H9 (cell line): ENCODE measurements at regions not wholly inside any gene's neighbourhood (a gene's known extent, or its start where the extent isn't known, plus 50 kb on each side); places are given as distances from the start of the nearest gene placed in this dataset.

Experiments
- DNase-seq: peaks from one replicate; pipeline ENCODE4 v3.0.0-alpha.2; 2017
- H2AFZ ChIP-seq: one replicate; pipeline ENCODE4 v1.6.1; 2013; ENCODE audit warnings: mild to moderate bottlenecking, low read length, control low read depth, moderate library complexity
- H2AK5ac ChIP-seq: 2 replicates; pipeline ENCODE4 v1.6.1; 2013; ENCODE audit warnings: low read length, control low read depth, mixed read lengths; ENCODE audit not compliant: insufficient read length
- H2BK120ac ChIP-seq: one replicate; pipeline ENCODE4 v1.6.1; 2013; ENCODE audit warnings: low read depth, mild to moderate bottlenecking, low read length, control low read depth, inconsistent platforms; ENCODE audit not compliant: poor library complexity, severe bottlenecking
- H2BK12ac ChIP-seq: 2 replicates; pipeline ENCODE4 v1.6.1; 2013; ENCODE audit warnings: low read length, control low read depth, mixed read lengths, low read depth; ENCODE audit not compliant: insufficient read length
- H2BK15ac ChIP-seq: 2 replicates; pipeline ENCODE4 v1.6.1; 2013; ENCODE audit warnings: low read depth, low read length, control low read depth
- H2BK20ac ChIP-seq: one replicate; pipeline ENCODE4 v1.6.1; 2013; ENCODE audit warnings: low read depth, mild to moderate bottlenecking, low read length, control low read depth, inconsistent platforms; ENCODE audit not compliant: poor library complexity, severe bottlenecking
- H2BK5ac ChIP-seq: 2 replicates; pipeline ENCODE4 v1.6.1; 2013; ENCODE audit warnings: low read length, control low read depth, mixed read lengths; ENCODE audit not compliant: insufficient read length
- H3K14ac ChIP-seq: 2 replicates; pipeline ENCODE4 v1.6.1; 2013; ENCODE audit warnings: low read length, control low read depth; ENCODE audit not compliant: insufficient read depth
- H3K18ac ChIP-seq: 2 replicates; pipeline ENCODE4 v1.6.1; 2013; ENCODE audit warnings: low read depth, mild to moderate bottlenecking, mixed read lengths, low read length, control low read depth; ENCODE audit not compliant: insufficient read length
- H3K23ac ChIP-seq: 2 replicates; pipeline ENCODE4 v1.6.1; 2013; ENCODE audit warnings: low read length, control low read depth, mixed read lengths, low read depth; ENCODE audit not compliant: insufficient read length
- H3K23me2 ChIP-seq: 2 replicates; pipeline ENCODE4 v1.6.1; 2013; ENCODE audit warnings: low read depth, mild to moderate bottlenecking, mixed read lengths, low read length, control low read depth; ENCODE audit not compliant: insufficient read length, poor library complexity, severe bottlenecking
- H3K27ac ChIP-seq: 2 replicates; pipeline ENCODE4 v1.5.1; 2013; ENCODE audit warnings: low read length, control low read depth, mixed read lengths, low read depth; ENCODE audit not compliant: insufficient read length
- H3K27me3 ChIP-seq: 2 replicates; pipeline ENCODE4 v1.6.1; 2013; ENCODE audit warnings: low read length, control low read depth, inconsistent platforms; ENCODE audit not compliant: insufficient read depth
- H3K4ac ChIP-seq: 2 replicates; pipeline ENCODE4 v1.6.1; 2013; ENCODE audit warnings: low read depth, mild to moderate bottlenecking, control low read depth, inconsistent platforms, low read length, moderate library complexity
- H3K4me1 ChIP-seq: 2 replicates; pipeline ENCODE4 v1.6.1; 2013; ENCODE audit warnings: low read length, control low read depth, inconsistent platforms; ENCODE audit not compliant: insufficient read depth
- H3K4me2 ChIP-seq: 2 replicates; pipeline ENCODE4 v1.6.1; 2013; ENCODE audit warnings: low read length, control low read depth, mixed read lengths; ENCODE audit not compliant: insufficient read length, insufficient read depth
- H3K56ac ChIP-seq: 2 replicates; pipeline ENCODE4 v1.6.1; 2013; ENCODE audit warnings: low read depth, mild to moderate bottlenecking, mixed read lengths, low read length, control low read depth; ENCODE audit not compliant: insufficient read length
- H3K79me1 ChIP-seq: 2 replicates; pipeline ENCODE4 v1.6.1; 2013; ENCODE audit warnings: low read depth, mild to moderate bottlenecking, moderate library complexity, low read length, control low read depth, inconsistent platforms; ENCODE audit not compliant: insufficient read depth, poor library complexity, severe bottlenecking
- H3K79me2 ChIP-seq: 2 replicates; pipeline ENCODE4 v1.6.1; 2013; ENCODE audit warnings: low read length, control low read depth, inconsistent platforms; ENCODE audit not compliant: insufficient read depth
- H3K9ac ChIP-seq: 2 replicates; pipeline ENCODE4 v1.6.1; 2013; ENCODE audit warnings: low read length, control low read depth, mixed read lengths; ENCODE audit not compliant: insufficient read length; ENCODE audit errors: extremely low read depth
- H3K9me3 ChIP-seq: one replicate; pipeline ENCODE4 v1.6.1; 2013; ENCODE audit warnings: low read depth, low read length, inconsistent platforms; ENCODE audit not compliant: control insufficient read depth
- H3T11ph ChIP-seq: one replicate; pipeline ENCODE4 v1.6.1; 2013; ENCODE audit warnings: mild to moderate bottlenecking, low read length, control low read depth, inconsistent platforms
- H4K20me1 ChIP-seq: one replicate; pipeline ENCODE4 v1.6.1; 2013; ENCODE audit not compliant: control insufficient read depth, insufficient read length, insufficient read depth
- H4K5ac ChIP-seq: 2 replicates; pipeline ENCODE4 v1.6.1; 2013; ENCODE audit warnings: low read depth, mild to moderate bottlenecking, mixed read lengths, low read length, control low read depth; ENCODE audit not compliant: insufficient read length
- H4K8ac ChIP-seq: replicated peaks from 2 replicates; pipeline ENCODE4 v1.6.1; 2013; ENCODE audit warnings: low read length, control low read depth, mixed read lengths, low read depth; ENCODE audit not compliant: insufficient read length
- H4K91ac ChIP-seq: 2 replicates; pipeline ENCODE4 v1.6.1; 2013; ENCODE audit warnings: low read depth, mild to moderate bottlenecking, moderate library complexity, mixed read lengths, low read length, control low read depth; ENCODE audit not compliant: insufficient read length
- H3K27ac Mint-ChIP-seq, 3 experiments: 2 replicates in 2 of 3; 3 replicates in 1 of 3; pipeline ENCODE4 v1.8.0; 2020 to 2021; ENCODE audit warnings: mixed read lengths in 3 of 3, mild to moderate bottlenecking in 1 of 3, moderate library complexity in 1 of 3
- H3K27me3 Mint-ChIP-seq: 2 replicates; pipeline ENCODE4 v1.8.0; 2021; ENCODE audit warnings: low read depth, mild to moderate bottlenecking, moderate library complexity, mixed read lengths
- H3K36me3 Mint-ChIP-seq, 3 experiments: 2 replicates in 2 of 3; 3 replicates in 1 of 3; pipeline ENCODE4 v1.8.0; 2020 to 2021; ENCODE audit warnings: low read depth in 3 of 3, mixed read lengths in 3 of 3; ENCODE audit not compliant: insufficient read depth in 1 of 3
- H3K4me1 Mint-ChIP-seq, 2 experiments: 2 replicates each; pipeline ENCODE4 v1.8.0; 2020; ENCODE audit warnings: mixed read lengths in 2 of 2
- H3K4me3 Mint-ChIP-seq, 2 experiments: 2 replicates in 1 of 2; 3 replicates in 1 of 2; pipeline ENCODE4 v1.8.0; 2020 to 2021; ENCODE audit warnings: mild to moderate bottlenecking in 2 of 2, mixed read lengths in 2 of 2, moderate library complexity in 1 of 2
- H3K9me3 Mint-ChIP-seq, 2 experiments: 2 replicates in 1 of 2; 3 replicates in 1 of 2; pipeline ENCODE4 v1.8.0; 2020; ENCODE audit warnings: mild to moderate bottlenecking in 2 of 2, mixed read lengths in 2 of 2, moderate library complexity in 1 of 2
- WGBS: extraction: QIAGEN DNeasy Blood & Tissue Kit; methylation state at CpG from one replicate; pipeline ENCODE4 v1.1.7; 2013; ENCODE audit warnings: missing lambda C conversion rate, low lambda C conversion rate, mixed read lengths; ENCODE audit not compliant: insufficient read length; ENCODE audit errors: extremely low coverage; 5-methylcytosine and 5-hydroxymethylcytosine counted together
- TF ChIP-seq, protein P1 (sequence below): fragments of 200-600 bp; sonication (generic); conservative IDR thresholded peaks from 3 replicates; pipeline ENCODE4 v1.8.0; 2021; ENCODE audit warnings: antibody characterized with exemption, mild to moderate bottlenecking

DNA sequence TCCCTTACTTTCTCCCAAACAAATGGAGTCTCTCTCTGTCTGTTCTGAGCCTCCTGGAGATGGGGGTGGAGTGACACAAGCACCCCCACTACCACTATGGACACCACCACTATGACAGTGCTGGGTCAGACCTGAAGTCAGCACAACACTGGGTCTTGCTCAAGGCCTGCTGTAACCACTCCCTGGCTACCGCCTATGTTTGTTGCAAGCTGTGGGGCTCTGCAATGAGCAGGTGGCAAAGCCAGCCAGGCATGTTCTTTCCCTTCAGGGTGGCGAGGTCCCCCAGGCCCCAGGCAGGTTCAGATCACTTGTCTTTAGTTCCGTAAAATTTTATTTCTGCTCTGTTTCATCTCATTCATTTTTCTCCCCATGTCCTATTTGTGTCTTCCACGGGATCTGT is 349.8 kb downstream of the TMEM121 start:
- no peaks in the 10 kb centered on the region for H3K4me1 Mint-ChIP-seq
- H4K20me1 ChIP-seq = no peaks in the 10 kb centered on the region
- H3K9me3 ChIP-seq = peaks cover 47% of the 10 kb centered on the region
- no peaks in the 10 kb centered on the region for H3K4me1 ChIP-seq
- H3K23ac ChIP-seq = no peak overlapping the region
- H3K4me3 Mint-ChIP-seq = no peak overlapping the region
- no peak overlapping the region for H3K56ac ChIP-seq
- H2BK120ac ChIP-seq = no peak overlapping the region
- H3K27ac Mint-ChIP-seq = no peak overlapping the region
- H4K5ac ChIP-seq = no peak overlapping the region
- TF ChIP-seq, protein P1, sequence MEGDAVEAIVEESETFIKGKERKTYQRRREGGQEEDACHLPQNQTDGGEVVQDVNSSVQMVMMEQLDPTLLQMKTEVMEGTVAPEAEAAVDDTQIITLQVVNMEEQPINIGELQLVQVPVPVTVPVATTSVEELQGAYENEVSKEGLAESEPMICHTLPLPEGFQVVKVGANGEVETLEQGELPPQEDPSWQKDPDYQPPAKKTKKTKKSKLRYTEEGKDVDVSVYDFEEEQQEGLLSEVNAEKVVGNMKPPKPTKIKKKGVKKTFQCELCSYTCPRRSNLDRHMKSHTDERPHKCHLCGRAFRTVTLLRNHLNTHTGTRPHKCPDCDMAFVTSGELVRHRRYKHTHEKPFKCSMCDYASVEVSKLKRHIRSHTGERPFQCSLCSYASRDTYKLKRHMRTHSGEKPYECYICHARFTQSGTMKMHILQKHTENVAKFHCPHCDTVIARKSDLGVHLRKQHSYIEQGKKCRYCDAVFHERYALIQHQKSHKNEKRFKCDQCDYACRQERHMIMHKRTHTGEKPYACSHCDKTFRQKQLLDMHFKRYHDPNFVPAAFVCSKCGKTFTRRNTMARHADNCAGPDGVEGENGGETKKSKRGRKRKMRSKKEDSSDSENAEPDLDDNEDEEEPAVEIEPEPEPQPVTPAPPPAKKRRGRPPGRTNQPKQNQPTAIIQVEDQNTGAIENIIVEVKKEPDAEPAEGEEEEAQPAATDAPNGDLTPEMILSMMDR = no peak
- no peak overlapping the region for H2BK20ac ChIP-seq
- H3T11ph ChIP-seq = no peak overlapping the region
- H2BK15ac ChIP-seq = no peak overlapping the region
- no peak overlapping the region for H4K91ac ChIP-seq
- no peak overlapping the region for H3K18ac ChIP-seq
- H3K9ac ChIP-seq = no peak overlapping the region
- H3K9me3 Mint-ChIP-seq = peaks cover 91 to 96% of the 10 kb centered on the region in 2 experiments
- no peaks in the 10 kb centered on the region for H3K79me2 ChIP-seq
- no peaks in the 10 kb centered on the region for H3K23me2 ChIP-seq
- no peak overlapping the region for H3K4me2 ChIP-seq
- no peak overlapping the region for H3K14ac ChIP-seq
- no peak overlapping the region for H2BK5ac ChIP-seq
- H2BK12ac ChIP-seq = no peak overlapping the region
- H3K79me1 ChIP-seq = no peaks in the 10 kb centered on the region
- no peak overlapping the region for H3K4ac ChIP-seq
- no CpG with 5 or more reads among the region's 4 CpGs for WGBS
- H2AFZ ChIP-seq = no peak overlapping the region
- H3K27ac ChIP-seq = no peak overlapping the region
- peaks cover 2% of the 10 kb centered on the region for H3K27me3 Mint-ChIP-seq
- H2AK5ac ChIP-seq = no peak overlapping the region
- no peaks in the 10 kb centered on the region for H3K27me3 ChIP-seq
- no peak overlapping the region for H4K8ac ChIP-seq
- peaks cover 6 to 39% (median 9%) of the 10 kb centered on the region in 3 experiments; a peak in 5 of 7 replicates for H3K36me3 Mint-ChIP-seq
- DNase-seq = no peak
